GM06990 (cell line): ENCODE measurements at regions not wholly inside any gene's neighbourhood (a gene's known extent, or its start where the extent isn't known, plus 50 kb on each side); places are given as distances from the start of the nearest gene placed in this dataset.

Source experiments
- DNase-seq: peaks from one replicate; pipeline ENCODE4 v3.0.0-alpha.2; 2011; ENCODE audit not compliant: insufficient read length; ENCODE audit errors: extremely low read depth
- H3K27me3 ChIP-seq: replicated peaks from 2 replicates; pipeline ENCODE4 v1.6.0; 2011; ENCODE audit warnings: low read length; ENCODE audit not compliant: control insufficient read depth, insufficient read depth
- H3K36me3 ChIP-seq: 2 replicates; pipeline ENCODE4 v1.5.1; 2011; ENCODE audit warnings: low read length; ENCODE audit not compliant: control insufficient read depth, insufficient read depth
- H3K4me3 ChIP-seq: replicated peaks from 2 replicates; pipeline ENCODE4 v1.5.1; 2011; ENCODE audit warnings: low read depth, mild to moderate bottlenecking, control low read depth, low read length
- CTCF ChIP-seq: IDR thresholded peaks from 2 replicates; pipeline ENCODE4 v1.5.1; 2011; ENCODE audit warnings: low read length, control low read depth, mild to moderate bottlenecking, inconsistent platforms; ENCODE audit not compliant: insufficient read depth, poor library complexity, severe bottlenecking

- no peak overlapping the region for H3K4me3 ChIP-seq
- no peaks in the 10 kb centered on the region for H3K36me3 ChIP-seq
- TF ChIP-seq CTCF = no peak
- H3K27me3 ChIP-seq = no peaks in the 10 kb centered on the region
- no peak for DNase-seq
These were observed 269.4 kb downstream of the UACA start for GRCh38 chr15:70493787-70494516.

- Histone ChIP-seq H3K36me3 (no peaks in the 10 kb centered on the region), H3K27me3 (no peaks in the 10 kb centered on the region), H3K4me3 (no peak overlapping the region)
- no peak for TF ChIP-seq CTCF
- no peak for DNase-seq
These were observed 270.0 kb downstream of the UACA start for GRCh38 chr15:70493376-70493775.

- no peak overlapping the region for H3K4me3 ChIP-seq
- peak; percentile 7 for TF ChIP-seq CTCF
- no peaks in the 10 kb centered on the region for H3K27me3 ChIP-seq
These were observed 270.8 kb downstream of the UACA start for GRCh38 chr15:70492240-70493177.

GRCh38 chr15:70491641-70492040, 271.7 kb downstream of the UACA start:
- no peak for TF ChIP-seq CTCF
- Histone ChIP-seq H3K36me3 (no peaks in the 10 kb centered on the region), H3K27me3 (no peaks in the 10 kb centered on the region), H3K4me3 (no peak overlapping the region)
- DNase-seq = no peak

More at GRCh38 chr15:70492240-70493177, 270.8 kb downstream of the UACA start:
- H3K36me3 ChIP-seq = no peaks in the 10 kb centered on the region
- DNase-seq = peak; percentile 83

- no peak for TF ChIP-seq CTCF
- DNase-seq = no peak
- H3K4me3 ChIP-seq = no peak overlapping the region
- no peaks in the 10 kb centered on the region for H3K27me3 ChIP-seq
- H3K36me3 ChIP-seq = no peaks in the 10 kb centered on the region
These were observed 272.1 kb downstream of the UACA start for GRCh38 chr15:70491201-70491621.
